Nephron progenitor cell (in vitro differentiated cells): ENCODE measurements at regions not wholly inside any gene's neighbourhood (a gene's known extent, or its start where the extent isn't known, plus 50 kb on each side); places are given as distances from the start of the nearest gene placed in this dataset.
"Not testable (repeated sequence)": the region's sequence is repeated elsewhere in the genome, so short reads cannot be mapped to it uniquely, and the experiment has no call there.

ENCODE experiments used
- DNase-seq: peaks from one replicate; pipeline ENCODE4 v3.0.0; 2021
- H3K27ac Mint-ChIP-seq: 2 replicates; pipeline ENCODE4 v1.8.0; 2021; ENCODE audit warnings: mild to moderate bottlenecking, moderate library complexity, mixed read lengths
- H3K27me3 Mint-ChIP-seq: 2 replicates; pipeline ENCODE4 v1.8.0; 2021; ENCODE audit warnings: mild to moderate bottlenecking, low read depth, mixed read lengths; ENCODE audit not compliant: poor library complexity
- H3K36me3 Mint-ChIP-seq: 2 replicates; pipeline ENCODE4 v1.8.0; 2021; ENCODE audit warnings: low read depth, mixed read lengths
- H3K4me1 Mint-ChIP-seq: 2 replicates; pipeline ENCODE4 v1.8.0; 2021; ENCODE audit warnings: mixed read lengths
- H3K4me3 Mint-ChIP-seq: 2 replicates; pipeline ENCODE4 v1.8.0; 2021; ENCODE audit warnings: mild to moderate bottlenecking, moderate library complexity, mixed read lengths
- H3K9me3 Mint-ChIP-seq: 2 replicates; pipeline ENCODE4 v1.8.0; 2021; ENCODE audit warnings: mild to moderate bottlenecking, moderate library complexity, mixed read lengths
- CTCF ChIP-seq: fragments of 200-600 bp; sonication (generic); IDR thresholded peaks from 2 replicates; pipeline ENCODE4 v1.5.0; 2021; ENCODE audit warnings: antibody characterized with exemption

- no peak for DNase-seq
- no peaks in the 10 kb centered on the region for H3K9me3 Mint-ChIP-seq
- no peak overlapping the region for H3K4me3 Mint-ChIP-seq
- no peak for TF ChIP-seq CTCF
- no peaks in the 10 kb centered on the region for H3K36me3 Mint-ChIP-seq
- no peak overlapping the region for H3K27ac Mint-ChIP-seq
- H3K27me3 Mint-ChIP-seq: peaks cover 3% of the 10 kb centered on the region
- H3K4me1 Mint-ChIP-seq: peaks cover 8% of the 10 kb centered on the region
These were observed 267.9 kb downstream of the LPIN1 start for GRCh38 chr2:12014088-12014960.

- DNase-seq: no peak
- Mint-ChIP-seq H3K27me3 (peaks cover 4% of the 10 kb centered on the region), H3K4me3 (no peak overlapping the region), H3K9me3 (peaks cover 30% of the 10 kb centered on the region), H3K36me3 (peaks cover 18% of the 10 kb centered on the region), H3K27ac (no peak overlapping the region), H3K4me1 (no peaks in the 10 kb centered on the region)
- no peak for TF ChIP-seq CTCF
These were observed 271.2 kb downstream of the LPIN1 start for GRCh38 chr2:12017499-12018157.

- H3K27ac Mint-ChIP-seq, H3K4me3 Mint-ChIP-seq, H3K4me1 Mint-ChIP-seq, H3K27me3 Mint-ChIP-seq, DNase-seq: not testable (repeated sequence)
- Mint-ChIP-seq H3K9me3 (peaks cover 37% of the 10 kb centered on the region), H3K36me3 (peaks cover 20% of the 10 kb centered on the region)
These were observed 272.3 kb downstream of the LPIN1 start for GRCh38 chr2:12018726-12019125.

GRCh38 chr2:12020833-12021469 lies 274.5 kb downstream of the LPIN1 start:
- Mint-ChIP-seq H3K36me3 (peaks cover 20% of the 10 kb centered on the region), H3K27ac (no peak overlapping the region), H3K9me3 (peaks cover 37% of the 10 kb centered on the region), H3K4me1 (no peaks in the 10 kb centered on the region), H3K27me3 (peaks cover 4% of the 10 kb centered on the region), H3K4me3 (no peak overlapping the region)
- no peak for DNase-seq
- TF ChIP-seq CTCF: no peak

GRCh38 chr2:12024197-12024907 lies 277.9 kb downstream of the LPIN1 start:
- DNase-seq, H3K27me3 Mint-ChIP-seq, H3K4me1 Mint-ChIP-seq, H3K27ac Mint-ChIP-seq, H3K4me3 Mint-ChIP-seq: not testable (repeated sequence)
- H3K9me3 Mint-ChIP-seq: peaks cover 37% of the 10 kb centered on the region
- H3K36me3 Mint-ChIP-seq: peaks cover 20% of the 10 kb centered on the region

GRCh38 chr2:12027136-12027535 lies 280.7 kb downstream of the LPIN1 start:
- Mint-ChIP-seq H3K36me3 (peaks cover 4% of the 10 kb centered on the region), H3K4me1 (no peaks in the 10 kb centered on the region), H3K27me3 (no peaks in the 10 kb centered on the region), H3K4me3 (no peak overlapping the region), H3K27ac (no peak overlapping the region), H3K9me3 (peaks cover 12% of the 10 kb centered on the region)
- DNase-seq: no peak
- TF ChIP-seq CTCF: no peak
